HCT116 (cell line): ENCODE measurements at regions not wholly inside any gene's neighbourhood (a gene's known extent, or its start where the extent isn't known, plus 50 kb on each side); places are given as distances from the start of the nearest gene placed in this dataset.

Source experiments
- ATAC-seq: fragments of 200-7000 bp; cut with Tn5 transposase; 2 replicates; pipeline ENCODE4 v1.9.1; 2020; ENCODE audit warnings: mild to moderate bottlenecking, moderate library complexity
- BruUV-seq: library from RNA; stranded (reverse); fragments of 400-500 nt; replicated peaks from 2 replicates; lab custom pipeline; 2021; lab: Mats Ljungman, UMichigan
- CTCF ChIA-PET: fragments of 300-600 bp; sonication (Branson Sonifier 250); formaldehyde crosslinking; loops from one replicate; lab custom pipeline; 2021; ENCODE audit warnings: antibody characterized with exemption; lab: Charles Lee
- POLR2A ChIA-PET: fragments of 300-600, 350-600 bp; sonication (Branson Sonifier 250); formaldehyde crosslinking; loops from one replicate; lab custom pipeline; 2021; ENCODE audit warnings: antibody characterized with exemption; lab: Charles Lee
- RAD21 ChIA-PET, 2 experiments: fragments of 300-600 bp; sonication (Branson Sonifier 250); formaldehyde crosslinking; loops; one replicate each; lab custom pipeline; 2023; ENCODE audit warnings: low total read pairs in 2 of 2; ENCODE audit not compliant: uncharacterized antibody in 2 of 2, unreplicated experiment in 2 of 2, low non-redundant PET in 1 of 2; lab: Charles Lee
- DNase-seq: peaks from one replicate; pipeline ENCODE4 v3.0.0-alpha.2; 2010; ENCODE audit warnings: low read depth, low spot score
- H2AFZ ChIP-seq: fragments of 200-600 bp; shearing (Covaris generic), sonication (generic); 2 replicates; pipeline ENCODE4 v1.6.1; 2017; ENCODE audit warnings: low read depth, mixed run types, mixed read lengths, antibody characterized with exemption, low read length; ENCODE audit not compliant: poor library complexity, severe bottlenecking
- H3K27ac ChIP-seq: 2 replicates; pipeline ENCODE4 v1.5.1; 2012; ENCODE audit warnings: low read depth, low read length
- H3K27me3 ChIP-seq: fragments of 200-600 bp; sonication (generic); 2 replicates; pipeline ENCODE4 v1.6.1; 2016; ENCODE audit warnings: mixed run types, low read length, mixed read lengths; ENCODE audit not compliant: insufficient read depth
- H3K36me3 ChIP-seq, 2 experiments: fragments of 200-500 bp in 1 of 2; fragments of 200-600 bp in 1 of 2; sonication (Bioruptor generic) in 1 of 2; sonication (generic) in 1 of 2; 2 replicates each; pipeline versions ENCODE4 v1.5.1 to v1.6.1; 2014 to 2016; ENCODE audit warnings: low read length in 2 of 2, inconsistent platforms in 1 of 2, mixed read lengths in 1 of 2, mixed run types in 1 of 2; ENCODE audit not compliant: insufficient read depth in 2 of 2, control insufficient read depth in 1 of 2
- H3K4me1 ChIP-seq, 2 experiments: fragments of 200-600 bp in 1 of 2; sonication (generic) in 1 of 2; 2 replicates each; pipeline versions ENCODE4 v1.5.1 to v1.6.1; 2012 to 2017; ENCODE audit warnings: low read length in 2 of 2, inconsistent platforms in 1 of 2, mild to moderate bottlenecking in 1 of 2, mixed read lengths in 1 of 2, mixed run types in 1 of 2, moderate library complexity in 1 of 2; ENCODE audit not compliant: insufficient read depth in 2 of 2, control insufficient read depth in 1 of 2
- H3K4me2 ChIP-seq: fragments of 200-600 bp; sonication (generic); 2 replicates; pipeline ENCODE4 v1.6.1; 2017; ENCODE audit warnings: mixed run types, low read length, mixed read lengths
- H3K4me3 ChIP-seq, 2 experiments: fragments of 200-600 bp in 1 of 2; sonication (generic) in 1 of 2; replicated peaks in 1 of 2; 2 replicates each; pipeline ENCODE4 v1.5.1; 2011 to 2016; ENCODE audit warnings: low read length in 2 of 2, control low read depth in 1 of 2, low read depth in 1 of 2, mild to moderate bottlenecking in 1 of 2, mixed read lengths in 1 of 2, mixed run types in 1 of 2
- H3K79me2 ChIP-seq: fragments of 200-600 bp; sonication (generic); 2 replicates; pipeline ENCODE4 v1.6.1; 2017; ENCODE audit warnings: mild to moderate bottlenecking, mixed run types, low read length, moderate library complexity, mixed read lengths; ENCODE audit not compliant: insufficient read depth
- H3K9ac ChIP-seq: fragments of 200-600 bp; sonication (generic); 2 replicates; pipeline ENCODE4 v1.6.1; 2016; ENCODE audit warnings: low read length, mixed read lengths
- H3K9me2 ChIP-seq: fragments of 200-600 bp; sonication (generic), shearing (Covaris generic); 2 replicates; pipeline ENCODE4 v1.6.1; 2017; ENCODE audit warnings: mixed run types, mild to moderate bottlenecking, moderate library complexity; ENCODE audit not compliant: insufficient read depth
- H3K9me3 ChIP-seq, 2 experiments: fragments of 200-500 bp in 1 of 2; fragments of 200-600 bp in 1 of 2; sonication (Bioruptor generic) in 1 of 2; sonication (generic) in 1 of 2; 2 replicates each; pipeline ENCODE4 v1.6.1; 2014 to 2017; ENCODE audit warnings: low read length in 2 of 2, mixed read lengths in 2 of 2, inconsistent platforms in 1 of 2, low read depth in 1 of 2, mild to moderate bottlenecking in 1 of 2, mixed run types in 1 of 2, moderate library complexity in 1 of 2; ENCODE audit not compliant: control insufficient read depth in 1 of 2, insufficient read depth in 1 of 2
- H4K20me1 ChIP-seq: fragments of 200-600 bp; sonication (generic), shearing (Covaris generic); 2 replicates; pipeline ENCODE4 v1.6.1; 2017; ENCODE audit warnings: mixed run types, mild to moderate bottlenecking, moderate library complexity; ENCODE audit not compliant: insufficient read depth
- CBX3 ChIP-seq: IDR thresholded peaks from 2 replicates; pipeline ENCODE4 v1.6.1; 2012; ENCODE audit warnings: low read depth
- EGR1 ChIP-seq: IDR thresholded peaks from 2 replicates; pipeline ENCODE4 v1.6.1; 2012; ENCODE audit warnings: low read depth
- ELF1 ChIP-seq: IDR thresholded peaks from 2 replicates; pipeline ENCODE4 v1.6.1; 2012; ENCODE audit warnings: low read depth, borderline replicate concordance
- EZH2phosphoT487 ChIP-seq: fragments of 200-600 bp; IDR thresholded peaks from 2 replicates; pipeline ENCODE4 v1.6.1; 2018; ENCODE audit warnings: antibody characterized with exemption, borderline replicate concordance
- FOSL1 ChIP-seq: IDR thresholded peaks from 2 replicates; pipeline ENCODE4 v1.6.1; 2012; ENCODE audit warnings: low read depth
- JUND ChIP-seq: IDR thresholded peaks from 2 replicates; pipeline ENCODE4 v1.6.1; 2012
- POLR2A ChIP-seq: IDR thresholded peaks from 2 replicates; pipeline ENCODE4 v1.7.0; 2011; ENCODE audit warnings: borderline replicate concordance; ENCODE audit not compliant: insufficient read depth, insufficient read length; ENCODE audit errors: extremely low read depth
- POLR2AphosphoS5 ChIP-seq: IDR thresholded peaks from 2 replicates; pipeline ENCODE4 v1.6.1; 2011; ENCODE audit warnings: mild to moderate bottlenecking, low read depth, low read length, moderate library complexity
- RAD21 ChIP-seq: IDR thresholded peaks from 2 replicates; pipeline ENCODE4 v1.6.1; 2012; ENCODE audit warnings: low read depth, mild to moderate bottlenecking
- SIN3A ChIP-seq: IDR thresholded peaks from 2 replicates; pipeline ENCODE4 v1.6.1; 2012; ENCODE audit warnings: low read depth
- SP1 ChIP-seq: IDR thresholded peaks from 2 replicates; pipeline ENCODE4 v1.6.1; 2012; ENCODE audit warnings: low read depth
- SRF ChIP-seq: IDR thresholded peaks from 2 replicates; pipeline ENCODE4 v1.6.1; 2012; ENCODE audit warnings: low read depth
- TCF7L2 ChIP-seq: IDR thresholded peaks from 2 replicates; pipeline ENCODE4 v1.7.0; 2011; ENCODE audit warnings: borderline replicate concordance, inconsistent platforms; ENCODE audit not compliant: insufficient read depth, insufficient read length; ENCODE audit errors: extremely low read depth
- ZNF274 ChIP-seq: fragments of 200-500 bp; sonication (Bioruptor generic); IDR thresholded peaks from 2 replicates; pipeline ENCODE4 v1.6.1; 2014; ENCODE audit warnings: mild to moderate bottlenecking, low read depth, low read length, inconsistent platforms
- intact Hi-C: fragments of 100-400 bp; cut with micrococcal nuclease; formaldehyde crosslinking; loops from 2 replicates; pipeline ENCODE4 v1.10.0; 2022
- TF ChIP-seq, protein P1 (sequence below): IDR thresholded peaks from 2 replicates; pipeline ENCODE4 v1.6.1; 2011; ENCODE audit warnings: mild to moderate bottlenecking, low read length, moderate library complexity; ENCODE audit not compliant: insufficient replicate concordance; ENCODE audit errors: extremely low read depth
- TF ChIP-seq, protein P2 (sequence below), 3 experiments: fragments of 200-600 bp in 1 of 3; sonication (generic) in 1 of 3; IDR thresholded peaks in 2 of 3; conservative IDR thresholded peaks in 1 of 3; 2 replicates each; pipeline ENCODE4 v1.5.1; 2012 to 2017; ENCODE audit warnings: low read depth in 2 of 3, low read length in 2 of 3, antibody characterized with exemption in 1 of 3, borderline replicate concordance in 1 of 3, control low read depth in 1 of 3, mild to moderate bottlenecking in 1 of 3, mixed read lengths in 1 of 3, mixed run types in 1 of 3, moderate library complexity in 1 of 3; ENCODE audit not compliant: insufficient read depth in 1 of 3
- TF ChIP-seq, protein P3 (sequence below): IDR thresholded peaks from 2 replicates; pipeline ENCODE4 v1.6.1; 2012; ENCODE audit warnings: low read depth

- Histone ChIP-seq H3K27me3 (no peaks in the 10 kb centered on the region), H2AFZ (no peak overlapping the region), H3K36me3 (no peaks in the 10 kb centered on the region), H3K9ac (no peak overlapping the region), H3K79me2 (no peaks in the 10 kb centered on the region), H3K4me3 (no peak overlapping the region), H4K20me1 (no peaks in the 10 kb centered on the region), H3K4me1 (no peaks in the 10 kb centered on the region), H3K4me2 (no peak overlapping the region), H3K27ac (no peak overlapping the region), H3K9me2 (no peaks in the 10 kb centered on the region), H3K9me3 (no peaks in the 10 kb centered on the region)
- ATAC-seq (no peak), DNase-seq (no peak)
- intact Hi-C loops, result no loop called here
- RAD21 ChIA-PET, result no interaction called here
- POLR2A ChIA-PET, result no interaction called here
- TF ChIP-seq SP1 (no peak), TCF7L2 (no peak), ELF1 (no peak), EGR1 (no peak), POLR2AphosphoS5 (no peak), JUND (no peak), EZH2phosphoT487 (no peak), RAD21 (no peak), ZNF274 (no peak), SIN3A (no peak), SRF (no peak), FOSL1 (no peak), POLR2A (no peak), CBX3 (no peak)
- TF ChIP-seq, protein P1, sequence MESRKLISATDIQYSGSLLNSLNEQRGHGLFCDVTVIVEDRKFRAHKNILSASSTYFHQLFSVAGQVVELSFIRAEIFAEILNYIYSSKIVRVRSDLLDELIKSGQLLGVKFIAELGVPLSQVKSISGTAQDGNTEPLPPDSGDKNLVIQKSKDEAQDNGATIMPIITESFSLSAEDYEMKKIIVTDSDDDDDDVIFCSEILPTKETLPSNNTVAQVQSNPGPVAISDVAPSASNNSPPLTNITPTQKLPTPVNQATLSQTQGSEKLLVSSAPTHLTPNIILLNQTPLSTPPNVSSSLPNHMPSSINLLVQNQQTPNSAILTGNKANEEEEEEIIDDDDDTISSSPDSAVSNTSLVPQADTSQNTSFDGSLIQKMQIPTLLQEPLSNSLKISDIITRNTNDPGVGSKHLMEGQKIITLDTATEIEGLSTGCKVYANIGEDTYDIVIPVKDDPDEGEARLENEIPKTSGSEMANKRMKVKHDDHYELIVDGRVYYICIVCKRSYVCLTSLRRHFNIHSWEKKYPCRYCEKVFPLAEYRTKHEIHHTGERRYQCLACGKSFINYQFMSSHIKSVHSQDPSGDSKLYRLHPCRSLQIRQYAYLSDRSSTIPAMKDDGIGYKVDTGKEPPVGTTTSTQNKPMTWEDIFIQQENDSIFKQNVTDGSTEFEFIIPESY, result no peak
- TF ChIP-seq, protein P2, sequence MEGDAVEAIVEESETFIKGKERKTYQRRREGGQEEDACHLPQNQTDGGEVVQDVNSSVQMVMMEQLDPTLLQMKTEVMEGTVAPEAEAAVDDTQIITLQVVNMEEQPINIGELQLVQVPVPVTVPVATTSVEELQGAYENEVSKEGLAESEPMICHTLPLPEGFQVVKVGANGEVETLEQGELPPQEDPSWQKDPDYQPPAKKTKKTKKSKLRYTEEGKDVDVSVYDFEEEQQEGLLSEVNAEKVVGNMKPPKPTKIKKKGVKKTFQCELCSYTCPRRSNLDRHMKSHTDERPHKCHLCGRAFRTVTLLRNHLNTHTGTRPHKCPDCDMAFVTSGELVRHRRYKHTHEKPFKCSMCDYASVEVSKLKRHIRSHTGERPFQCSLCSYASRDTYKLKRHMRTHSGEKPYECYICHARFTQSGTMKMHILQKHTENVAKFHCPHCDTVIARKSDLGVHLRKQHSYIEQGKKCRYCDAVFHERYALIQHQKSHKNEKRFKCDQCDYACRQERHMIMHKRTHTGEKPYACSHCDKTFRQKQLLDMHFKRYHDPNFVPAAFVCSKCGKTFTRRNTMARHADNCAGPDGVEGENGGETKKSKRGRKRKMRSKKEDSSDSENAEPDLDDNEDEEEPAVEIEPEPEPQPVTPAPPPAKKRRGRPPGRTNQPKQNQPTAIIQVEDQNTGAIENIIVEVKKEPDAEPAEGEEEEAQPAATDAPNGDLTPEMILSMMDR (IDR thresholded peaks at IDR 0.05 in 2 of 3, conservative IDR thresholded peaks at IDR 0.05 in 1 of 3; ENCODE audit: borderline replicate concordance in 1 of 3, insufficient read depth in 1 of 3, low read depth in 2 of 3, low read length in 2 of 3), result no peak
- TF ChIP-seq, protein P3, sequence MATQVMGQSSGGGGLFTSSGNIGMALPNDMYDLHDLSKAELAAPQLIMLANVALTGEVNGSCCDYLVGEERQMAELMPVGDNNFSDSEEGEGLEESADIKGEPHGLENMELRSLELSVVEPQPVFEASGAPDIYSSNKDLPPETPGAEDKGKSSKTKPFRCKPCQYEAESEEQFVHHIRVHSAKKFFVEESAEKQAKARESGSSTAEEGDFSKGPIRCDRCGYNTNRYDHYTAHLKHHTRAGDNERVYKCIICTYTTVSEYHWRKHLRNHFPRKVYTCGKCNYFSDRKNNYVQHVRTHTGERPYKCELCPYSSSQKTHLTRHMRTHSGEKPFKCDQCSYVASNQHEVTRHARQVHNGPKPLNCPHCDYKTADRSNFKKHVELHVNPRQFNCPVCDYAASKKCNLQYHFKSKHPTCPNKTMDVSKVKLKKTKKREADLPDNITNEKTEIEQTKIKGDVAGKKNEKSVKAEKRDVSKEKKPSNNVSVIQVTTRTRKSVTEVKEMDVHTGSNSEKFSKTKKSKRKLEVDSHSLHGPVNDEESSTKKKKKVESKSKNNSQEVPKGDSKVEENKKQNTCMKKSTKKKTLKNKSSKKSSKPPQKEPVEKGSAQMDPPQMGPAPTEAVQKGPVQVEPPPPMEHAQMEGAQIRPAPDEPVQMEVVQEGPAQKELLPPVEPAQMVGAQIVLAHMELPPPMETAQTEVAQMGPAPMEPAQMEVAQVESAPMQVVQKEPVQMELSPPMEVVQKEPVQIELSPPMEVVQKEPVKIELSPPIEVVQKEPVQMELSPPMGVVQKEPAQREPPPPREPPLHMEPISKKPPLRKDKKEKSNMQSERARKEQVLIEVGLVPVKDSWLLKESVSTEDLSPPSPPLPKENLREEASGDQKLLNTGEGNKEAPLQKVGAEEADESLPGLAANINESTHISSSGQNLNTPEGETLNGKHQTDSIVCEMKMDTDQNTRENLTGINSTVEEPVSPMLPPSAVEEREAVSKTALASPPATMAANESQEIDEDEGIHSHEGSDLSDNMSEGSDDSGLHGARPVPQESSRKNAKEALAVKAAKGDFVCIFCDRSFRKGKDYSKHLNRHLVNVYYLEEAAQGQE, result no peak
- no TSS peak for BruUV-seq
- CTCF ChIA-PET, result no interaction called here
These were observed 244.4 kb upstream of the ADRA1B start for GRCh38 chr5:159671886-159672285.
